ENCODE measurements at regions not wholly inside any gene's neighbourhood (a gene's known extent, or its start where the extent isn't known, plus 50 kb on each side); places are given as distances from the start of the nearest gene placed in this dataset.
A peak's percentile ranks its signal among the peaks of the same experiment; 100 is the strongest.

DNA sequence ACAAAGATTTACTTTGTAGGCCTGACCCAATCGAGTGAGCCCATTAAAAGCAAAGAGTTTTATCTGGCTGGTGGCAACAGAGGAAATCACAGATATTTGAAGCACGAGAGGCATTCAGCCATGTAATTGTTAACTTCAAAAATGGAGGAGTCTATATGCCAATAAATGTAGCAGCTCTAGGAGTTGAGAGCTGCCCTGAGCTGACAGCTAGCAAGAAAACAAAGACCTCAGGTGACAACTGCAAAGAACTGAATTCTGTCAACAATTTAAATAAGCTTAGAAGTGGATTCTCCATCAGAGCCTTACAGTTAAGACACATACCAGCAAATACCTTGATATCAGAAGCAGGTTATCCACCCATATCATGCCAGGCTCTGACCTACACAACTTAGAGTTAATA, 463.1 kb upstream of the NEGR1 start:
- no peak overlapping the region for H3K56ac ChIP-seq (ENCODE audit: low read length)
- no peak overlapping the region for H2BK15ac ChIP-seq (replicated peaks; ENCODE audit: low read depth)
- H3K4me2 ChIP-seq (ENCODE audit: low read length), result no peak overlapping the region
- no peak overlapping the region for H3K27ac ChIP-seq (ENCODE audit: low read depth, low read length)
- no peak overlapping the region for H3K4ac ChIP-seq (ENCODE audit: low read depth, low read length)
- H3K79me2 ChIP-seq (ENCODE audit: control insufficient read depth, insufficient read depth, low read length), result no peaks in the 10 kb centered on the region
- H2AK5ac ChIP-seq (ENCODE audit: low read length), result no peak overlapping the region
- H4K8ac ChIP-seq (ENCODE audit: low read depth, low read length), result no peak overlapping the region
- no peak overlapping the region for H3K9ac ChIP-seq (ENCODE audit: low read length)
- no peaks in the 10 kb centered on the region for H3K36me3 ChIP-seq (ENCODE audit: control insufficient read depth, insufficient read depth, low read length)
- H3K23ac ChIP-seq (ENCODE audit: low read length), result no peak overlapping the region
- WGBS (ENCODE audit: extremely low coverage, insufficient coverage, low lambda C conversion rate), result no CpG with 5 or more reads among the region's 2 CpGs
- H2BK5ac ChIP-seq (ENCODE audit: low read length), result no peak overlapping the region
- H4K5ac ChIP-seq (ENCODE audit: low read length), result no peak overlapping the region
- H3K79me1 ChIP-seq (ENCODE audit: low read length), result no peaks in the 10 kb centered on the region
- H2BK120ac ChIP-seq (ENCODE audit: low read depth, low read length), result no peak overlapping the region
- no peaks in the 10 kb centered on the region for H3K27me3 ChIP-seq (ENCODE audit: insufficient read depth, low read length, poor library complexity)
- no peak overlapping the region for H3K18ac ChIP-seq (ENCODE audit: low read length)
- H3K4me1 ChIP-seq (ENCODE audit: control insufficient read depth, low read depth, low read length), result no peaks in the 10 kb centered on the region
- no peak overlapping the region for H3K4me3 ChIP-seq (ENCODE audit: low read length)
- DNase-seq, result no peak

GRCh38 chr1:72734415-72734814, 452.1 kb upstream of the NEGR1 start:
- no peak overlapping the region for H3K4ac ChIP-seq (ENCODE audit: low read depth, low read length)
- no peak overlapping the region for H3K27ac ChIP-seq (ENCODE audit: low read depth, low read length)
- H3K23ac ChIP-seq (ENCODE audit: low read length), result no peak overlapping the region
- no peak overlapping the region for H2BK5ac ChIP-seq (ENCODE audit: low read length)
- H3K4me3 ChIP-seq (ENCODE audit: low read length), result no peak overlapping the region
- H4K8ac ChIP-seq (ENCODE audit: low read depth, low read length), result no peak overlapping the region
- no CpG with 5 or more reads among the region's 1 CpG for WGBS (ENCODE audit: extremely low coverage, insufficient coverage, low lambda C conversion rate)
- H3K56ac ChIP-seq (ENCODE audit: low read length), result no peak overlapping the region
- no peaks in the 10 kb centered on the region for H3K4me1 ChIP-seq (ENCODE audit: control insufficient read depth, low read depth, low read length)
- H3K9ac ChIP-seq (ENCODE audit: low read length), result no peak overlapping the region
- no peaks in the 10 kb centered on the region for H3K79me2 ChIP-seq (ENCODE audit: control insufficient read depth, insufficient read depth, low read length)
- no peak overlapping the region for H2AK5ac ChIP-seq (ENCODE audit: low read length)
- no peaks in the 10 kb centered on the region for H3K27me3 ChIP-seq (ENCODE audit: insufficient read depth, low read length, poor library complexity)
- no peaks in the 10 kb centered on the region for H3K79me1 ChIP-seq (ENCODE audit: low read length)
- H2BK15ac ChIP-seq (replicated peaks; ENCODE audit: low read depth), result no peak overlapping the region
- H3K36me3 ChIP-seq (ENCODE audit: control insufficient read depth, insufficient read depth, low read length), result no peaks in the 10 kb centered on the region
- no peak for DNase-seq
- no peak overlapping the region for H4K5ac ChIP-seq (ENCODE audit: low read length)
- no peak overlapping the region for H3K18ac ChIP-seq (ENCODE audit: low read length)
- H3K4me2 ChIP-seq (ENCODE audit: low read length), result no peak overlapping the region
- no peak overlapping the region for H2BK120ac ChIP-seq (ENCODE audit: low read depth, low read length)

- no peaks in the 10 kb centered on the region for H3K79me1 ChIP-seq (ENCODE audit: low read length)
- no peak overlapping the region for H3K23ac ChIP-seq (ENCODE audit: low read length)
- H3K4me2 ChIP-seq (ENCODE audit: low read length), result no peak overlapping the region
- no peak overlapping the region for H2BK5ac ChIP-seq (ENCODE audit: low read length)
- H2BK120ac ChIP-seq (ENCODE audit: low read depth, low read length), result no peak overlapping the region
- no peak overlapping the region for H2BK15ac ChIP-seq (replicated peaks; ENCODE audit: low read depth)
- no peaks in the 10 kb centered on the region for H3K36me3 ChIP-seq (ENCODE audit: control insufficient read depth, insufficient read depth, low read length)
- no peaks in the 10 kb centered on the region for H3K4me1 ChIP-seq (ENCODE audit: control insufficient read depth, low read depth, low read length)
- no peak overlapping the region for H3K9ac ChIP-seq (ENCODE audit: low read length)
- DNase-seq, result peak; percentile 80
- H2AK5ac ChIP-seq (ENCODE audit: low read length), result no peak overlapping the region
- H3K56ac ChIP-seq (ENCODE audit: low read length), result no peak overlapping the region
- no peak overlapping the region for H3K27ac ChIP-seq (ENCODE audit: low read depth, low read length)
- H4K5ac ChIP-seq (ENCODE audit: low read length), result no peak overlapping the region
- WGBS (ENCODE audit: extremely low coverage, insufficient coverage, low lambda C conversion rate), result no CpG with 5 or more reads among the region's 17 CpGs
- H3K27me3 ChIP-seq (ENCODE audit: insufficient read depth, low read length, poor library complexity), result no peaks in the 10 kb centered on the region
- no peak overlapping the region for H4K8ac ChIP-seq (ENCODE audit: low read depth, low read length)
- H3K79me2 ChIP-seq (ENCODE audit: control insufficient read depth, insufficient read depth, low read length), result no peaks in the 10 kb centered on the region
- no peak overlapping the region for H3K18ac ChIP-seq (ENCODE audit: low read length)
- no peak overlapping the region for H3K4ac ChIP-seq (ENCODE audit: low read depth, low read length)
- H3K4me3 ChIP-seq (ENCODE audit: low read length), result no peak overlapping the region
Measured at GRCh38 chr1:72724951-72725861, 442.9 kb upstream of the NEGR1 start.

DNA sequence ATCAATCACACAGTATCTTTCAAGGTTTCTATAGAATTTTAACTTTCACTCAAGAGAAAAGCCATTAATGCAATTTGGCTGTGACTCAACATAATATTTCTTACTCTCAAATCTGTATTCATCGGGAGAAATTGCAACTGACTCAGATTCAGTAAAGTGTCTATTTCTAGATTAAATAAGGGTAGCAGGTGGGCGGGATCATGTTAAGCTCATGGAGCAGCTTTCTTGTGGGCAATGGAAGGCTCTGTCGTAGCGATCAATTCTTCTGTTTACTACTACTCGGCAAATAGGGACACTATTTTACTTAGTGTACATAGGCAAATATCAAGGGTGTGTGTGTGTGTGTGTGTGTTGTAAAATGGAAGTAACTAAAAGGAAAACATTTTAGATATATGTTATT, 423.6 kb upstream of the NEGR1 start:
- Histone ChIP-seq H2BK5ac (ENCODE audit: low read length) (no peak overlapping the region), H3K79me1 (ENCODE audit: low read length) (no peaks in the 10 kb centered on the region), H2AK5ac (ENCODE audit: low read length) (no peak overlapping the region), H3K79me2 (ENCODE audit: control insufficient read depth, insufficient read depth, low read length) (no peaks in the 10 kb centered on the region), H3K4ac (ENCODE audit: low read depth, low read length) (no peak overlapping the region), H2BK120ac (ENCODE audit: low read depth, low read length) (no peak overlapping the region), H3K18ac (ENCODE audit: low read length) (no peak overlapping the region), H3K9ac (ENCODE audit: low read length) (no peak overlapping the region), H3K23ac (ENCODE audit: low read length) (no peak overlapping the region), H3K56ac (ENCODE audit: low read length) (no peak overlapping the region), H3K4me2 (ENCODE audit: low read length) (no peak overlapping the region), H4K8ac (ENCODE audit: low read depth, low read length) (no peak overlapping the region), H3K27me3 (ENCODE audit: insufficient read depth, low read length, poor library complexity) (no peaks in the 10 kb centered on the region), H3K4me3 (ENCODE audit: low read length) (no peak overlapping the region), H3K27ac (ENCODE audit: low read depth, low read length) (no peak overlapping the region), H3K36me3 (ENCODE audit: control insufficient read depth, insufficient read depth, low read length) (no peaks in the 10 kb centered on the region), H3K4me1 (ENCODE audit: control insufficient read depth, low read depth, low read length) (no peaks in the 10 kb centered on the region), H4K5ac (ENCODE audit: low read length) (no peak overlapping the region), H2BK15ac (replicated peaks; ENCODE audit: low read depth) (no peak overlapping the region)
- DNase-seq, result no peak
- WGBS (ENCODE audit: extremely low coverage, insufficient coverage, low lambda C conversion rate), result no CpG with 5 or more reads among the region's 5 CpGs

GRCh38 chr1:72704841-72705477, 422.6 kb upstream of the NEGR1 start:
- H3K56ac ChIP-seq (ENCODE audit: low read length), result no peak overlapping the region
- no CpG with 5 or more reads among the region's 3 CpGs for WGBS (ENCODE audit: extremely low coverage, insufficient coverage, low lambda C conversion rate)
- H3K79me2 ChIP-seq (ENCODE audit: control insufficient read depth, insufficient read depth, low read length), result no peaks in the 10 kb centered on the region
- no peak overlapping the region for H3K4me3 ChIP-seq (ENCODE audit: low read length)
- H2AK5ac ChIP-seq (ENCODE audit: low read length), result no peak overlapping the region
- no peak overlapping the region for H2BK5ac ChIP-seq (ENCODE audit: low read length)
- H3K23ac ChIP-seq (ENCODE audit: low read length), result no peak overlapping the region
- no peaks in the 10 kb centered on the region for H3K27me3 ChIP-seq (ENCODE audit: insufficient read depth, low read length, poor library complexity)
- H3K18ac ChIP-seq (ENCODE audit: low read length), result no peak overlapping the region
- no peaks in the 10 kb centered on the region for H3K36me3 ChIP-seq (ENCODE audit: control insufficient read depth, insufficient read depth, low read length)
- H2BK15ac ChIP-seq (replicated peaks; ENCODE audit: low read depth), result no peak overlapping the region
- no peak overlapping the region for H3K27ac ChIP-seq (ENCODE audit: low read depth, low read length)
- DNase-seq, result no peak
- no peak overlapping the region for H2BK120ac ChIP-seq (ENCODE audit: low read depth, low read length)
- no peaks in the 10 kb centered on the region for H3K4me1 ChIP-seq (ENCODE audit: control insufficient read depth, low read depth, low read length)
- H4K8ac ChIP-seq (ENCODE audit: low read depth, low read length), result no peak overlapping the region
- H3K79me1 ChIP-seq (ENCODE audit: low read length), result no peaks in the 10 kb centered on the region
- H3K9ac ChIP-seq (ENCODE audit: low read length), result no peak overlapping the region
- H3K4me2 ChIP-seq (ENCODE audit: low read length), result no peak overlapping the region
- no peak overlapping the region for H4K5ac ChIP-seq (ENCODE audit: low read length)
- no peak overlapping the region for H3K4ac ChIP-seq (ENCODE audit: low read depth, low read length)

Data from mesendoderm (in vitro differentiated cells).